ENCODE measurements at regions not wholly inside any gene's neighbourhood (a gene's known extent, or its start where the extent isn't known, plus 50 kb on each side); places are given as distances from the start of the nearest gene placed in this dataset.

DNA sequence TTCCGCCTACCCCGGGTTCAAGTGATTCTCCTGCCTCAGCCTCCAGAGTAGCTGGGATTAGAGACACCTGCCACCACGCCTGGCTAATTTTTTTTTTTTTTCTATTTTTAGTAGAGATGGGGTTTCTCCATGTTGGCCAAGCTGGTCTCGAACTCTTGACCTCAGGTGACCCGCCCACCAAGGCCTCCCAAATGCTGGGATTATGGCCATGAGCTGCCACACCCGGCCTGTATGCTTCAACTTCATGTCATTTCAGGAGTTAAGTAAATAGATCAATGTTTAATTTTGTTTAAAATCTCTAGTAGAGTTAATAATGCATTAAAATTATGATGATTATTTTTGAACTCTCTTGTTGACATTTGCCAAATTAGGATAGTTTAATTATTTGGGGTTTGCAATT lies 121.1 kb upstream of the ALDH1A3 start:
- no peak for TF ChIP-seq EZH2 (IDR thresholded peaks at IDR 0.05; ENCODE audit: borderline replicate concordance, insufficient read depth, low read depth, low read length, poor library complexity, severe bottlenecking)
- TF ChIP-seq, protein P1, sequence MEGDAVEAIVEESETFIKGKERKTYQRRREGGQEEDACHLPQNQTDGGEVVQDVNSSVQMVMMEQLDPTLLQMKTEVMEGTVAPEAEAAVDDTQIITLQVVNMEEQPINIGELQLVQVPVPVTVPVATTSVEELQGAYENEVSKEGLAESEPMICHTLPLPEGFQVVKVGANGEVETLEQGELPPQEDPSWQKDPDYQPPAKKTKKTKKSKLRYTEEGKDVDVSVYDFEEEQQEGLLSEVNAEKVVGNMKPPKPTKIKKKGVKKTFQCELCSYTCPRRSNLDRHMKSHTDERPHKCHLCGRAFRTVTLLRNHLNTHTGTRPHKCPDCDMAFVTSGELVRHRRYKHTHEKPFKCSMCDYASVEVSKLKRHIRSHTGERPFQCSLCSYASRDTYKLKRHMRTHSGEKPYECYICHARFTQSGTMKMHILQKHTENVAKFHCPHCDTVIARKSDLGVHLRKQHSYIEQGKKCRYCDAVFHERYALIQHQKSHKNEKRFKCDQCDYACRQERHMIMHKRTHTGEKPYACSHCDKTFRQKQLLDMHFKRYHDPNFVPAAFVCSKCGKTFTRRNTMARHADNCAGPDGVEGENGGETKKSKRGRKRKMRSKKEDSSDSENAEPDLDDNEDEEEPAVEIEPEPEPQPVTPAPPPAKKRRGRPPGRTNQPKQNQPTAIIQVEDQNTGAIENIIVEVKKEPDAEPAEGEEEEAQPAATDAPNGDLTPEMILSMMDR (IDR thresholded peaks at IDR 0.05): no peak
